ENCODE measurements at regions not wholly inside any gene's neighbourhood (a gene's known extent, or its start where the extent isn't known, plus 50 kb on each side); places are given as distances from the start of the nearest gene placed in this dataset.
A peak's percentile ranks its signal among the peaks of the same experiment; 100 is the strongest.
"Not testable (repeated sequence)": the region's sequence is repeated elsewhere in the genome, so short reads cannot be mapped to it uniquely, and the experiment has no call there.

- DNase-seq (ENCODE audit: low spot score), result no peak
- intact Hi-C loops (cut with DNase I), result no loop called here
These were observed 95.6 kb downstream of the RRAGB start for GRCh38 chrX:55813150-55813549.

GRCh38 chrX:55815546-55815945 is 98.0 kb downstream of the RRAGB start:
- intact Hi-C loops (cut with DNase I), result no loop called here
- no peak for DNase-seq (ENCODE audit: low spot score)

DNA sequence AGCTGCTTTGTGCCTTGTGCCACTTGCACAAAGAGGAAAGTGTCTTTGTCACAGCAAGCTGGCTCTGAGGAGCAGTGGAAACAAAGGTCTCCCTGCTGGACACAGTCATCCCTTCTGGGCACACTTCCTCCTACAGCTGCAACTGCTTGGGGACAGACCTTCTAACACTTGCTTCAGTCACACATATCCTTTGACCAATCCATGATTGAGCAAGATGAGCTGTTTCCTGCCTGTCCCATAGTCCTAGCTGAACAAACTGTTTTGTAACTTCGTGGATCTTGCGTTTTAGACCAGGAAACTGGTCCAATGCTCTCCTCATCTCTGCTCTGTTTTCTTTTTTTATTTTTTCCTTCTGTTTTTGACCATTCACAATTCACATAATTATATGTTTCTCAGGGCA is 98.5 kb downstream of the RRAGB start:
- intact Hi-C loops (cut with DNase I), result loop anchor here in 1 of 2 donors (2.0 kb wide), 1 partner anchor 73 kb away; no protein-coding TSS in a partner anchor
- no peak for DNase-seq (ENCODE audit: low spot score)

DNA sequence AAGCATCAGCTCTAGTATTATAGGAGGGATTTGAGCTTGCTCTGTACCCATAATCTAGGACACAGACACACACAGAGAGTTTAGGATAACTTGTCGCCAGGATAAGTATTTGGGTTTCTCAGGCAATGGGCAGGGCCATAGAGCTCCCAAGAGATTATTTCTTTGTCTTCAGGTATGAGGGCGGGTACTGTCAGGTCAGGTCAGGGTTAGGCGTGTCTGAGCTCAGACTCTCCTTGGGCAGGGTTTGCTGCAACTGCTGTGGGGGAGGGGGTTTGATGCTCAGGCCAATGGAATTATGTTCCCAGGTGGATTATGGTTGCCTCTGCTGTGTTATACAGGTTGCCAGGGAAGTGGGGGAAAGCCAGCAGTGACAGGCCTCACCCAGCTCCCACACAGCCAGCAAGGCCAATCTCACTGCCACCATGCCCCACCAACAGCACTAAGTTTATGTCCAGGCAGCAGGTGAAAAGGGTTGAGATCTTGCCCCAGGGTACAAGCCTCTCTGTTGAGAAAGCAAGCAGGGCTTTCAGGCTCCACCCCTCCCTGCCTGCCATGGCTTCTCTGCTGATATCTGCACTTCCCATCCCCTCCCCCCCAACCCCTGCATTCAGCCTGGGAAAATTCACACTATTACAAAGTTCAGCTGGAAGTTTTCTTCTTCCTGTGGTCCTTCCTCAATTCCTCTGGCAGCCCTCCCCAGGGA is 101.3 kb downstream of the RRAGB start:
- intact Hi-C loops (cut with DNase I), result no loop called here
- peak; percentile 29 for DNase-seq (ENCODE audit: low spot score)

DNA sequence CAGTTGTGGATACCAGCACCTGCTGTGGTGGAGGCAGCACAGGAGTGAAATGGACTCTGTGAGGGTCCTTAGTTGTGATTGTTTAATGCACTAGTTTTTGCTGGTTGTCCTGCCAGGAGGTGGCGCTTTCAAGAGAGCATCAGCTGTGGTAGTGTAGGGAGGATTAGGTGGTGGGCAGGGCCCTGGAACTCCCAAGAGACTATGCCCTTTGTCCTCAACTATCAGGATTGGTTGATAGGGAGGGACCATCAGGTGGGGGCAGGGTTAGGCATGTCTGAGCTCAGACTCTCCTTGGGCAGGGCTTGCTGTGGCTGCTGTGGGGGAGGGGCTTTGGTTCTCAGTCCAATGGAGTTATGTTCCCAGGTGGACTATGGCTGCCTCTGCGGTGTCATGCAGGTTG is 121.9 kb downstream of the RRAGB start:
- no peak for DNase-seq (ENCODE audit: low spot score)
- intact Hi-C loops (cut with DNase I), result no loop called here

DNA sequence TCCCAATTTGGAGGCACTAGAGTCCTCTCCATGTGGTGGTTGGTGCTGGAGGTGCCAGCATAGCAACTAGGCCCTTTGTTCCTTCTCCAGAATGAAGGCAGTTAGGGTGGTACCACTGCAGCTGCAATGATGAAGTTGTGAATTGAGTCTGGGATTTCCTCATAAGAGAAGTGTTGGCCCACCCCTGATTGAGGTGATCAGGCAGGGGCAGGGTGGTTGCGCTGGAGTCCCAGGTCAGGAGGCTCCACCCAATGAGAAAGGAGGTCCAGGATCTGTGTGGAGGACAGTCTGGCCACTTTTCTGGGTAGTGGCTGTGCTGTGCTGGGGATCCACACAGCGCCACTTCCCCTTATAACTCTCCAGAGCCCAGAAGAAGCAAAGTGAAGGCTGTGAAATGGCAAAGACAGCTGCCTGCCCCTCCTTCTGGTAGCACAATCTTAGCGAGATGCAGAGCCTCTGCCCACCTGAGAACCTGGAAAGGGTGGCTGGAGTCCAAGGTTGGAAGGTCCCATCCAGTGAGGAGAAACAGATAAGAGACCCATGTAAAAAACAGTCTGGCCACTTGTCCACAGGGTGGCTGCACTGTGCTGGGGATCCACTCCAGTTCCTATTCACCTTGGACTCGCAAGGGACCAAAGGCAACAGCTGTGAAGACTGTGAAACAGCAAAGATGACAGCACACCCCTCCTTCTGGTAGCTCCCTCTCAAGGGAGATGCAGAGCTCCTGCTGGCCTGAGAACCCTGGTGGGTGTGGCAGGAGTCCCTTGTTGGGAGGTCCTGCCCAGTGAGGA is 124.6 kb downstream of the RRAGB start:
- DNase-seq (ENCODE audit: low spot score), result no peak
- intact Hi-C loops (cut with DNase I), result no loop called here

- intact Hi-C loops (cut with DNase I); DNase-seq (ENCODE audit: low spot score): not testable (repeated sequence)
These were observed 149.2 kb downstream of the RRAGB start for GRCh38 chrX:55866779-55867178.

DNA sequence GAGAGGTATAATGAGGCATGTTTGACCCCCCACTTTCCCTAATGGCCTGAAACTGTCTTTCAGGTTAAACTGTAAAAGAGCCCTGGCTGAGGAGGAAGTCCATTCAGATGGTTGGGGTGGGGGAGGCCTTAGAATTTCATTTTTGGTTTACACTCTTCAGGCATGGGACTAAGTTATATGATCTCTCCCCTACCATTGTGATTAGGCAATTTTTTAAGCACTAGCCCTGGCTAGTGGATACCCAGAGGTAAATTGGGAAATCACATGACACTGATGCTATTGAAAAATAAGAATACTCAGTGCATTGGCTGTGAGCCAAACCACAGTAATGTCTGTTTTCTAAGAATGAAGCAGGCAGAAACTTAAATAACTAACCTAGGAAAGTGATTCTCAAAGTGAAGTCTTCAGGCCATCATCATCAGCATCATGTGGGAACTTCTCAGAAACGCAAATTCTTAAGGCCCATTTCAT is 149.7 kb downstream of the RRAGB start:
- no peak for DNase-seq (ENCODE audit: low spot score)
- intact Hi-C loops (cut with DNase I), result no loop called here

DNA sequence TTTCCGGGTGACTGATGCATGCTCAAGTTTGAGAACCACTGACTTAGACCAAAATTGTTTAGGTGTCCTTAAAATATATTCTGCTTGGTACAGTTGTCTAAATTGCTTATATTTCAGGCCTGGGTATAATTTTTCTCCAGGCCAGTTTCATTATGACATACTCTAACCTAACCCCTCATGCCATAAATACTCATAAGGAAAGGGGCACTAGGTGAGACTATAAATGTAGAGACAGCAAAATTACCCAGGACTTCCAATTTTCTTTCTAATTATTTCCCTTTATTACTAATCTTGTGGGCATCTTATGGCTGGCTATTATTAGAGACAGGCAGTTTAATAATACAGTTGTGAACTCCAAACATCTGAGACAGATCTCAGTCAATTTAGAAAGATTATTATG is 150.2 kb downstream of the RRAGB start:
- DNase-seq (ENCODE audit: low spot score), result no peak
- intact Hi-C loops (cut with DNase I), result no loop called here

DNA sequence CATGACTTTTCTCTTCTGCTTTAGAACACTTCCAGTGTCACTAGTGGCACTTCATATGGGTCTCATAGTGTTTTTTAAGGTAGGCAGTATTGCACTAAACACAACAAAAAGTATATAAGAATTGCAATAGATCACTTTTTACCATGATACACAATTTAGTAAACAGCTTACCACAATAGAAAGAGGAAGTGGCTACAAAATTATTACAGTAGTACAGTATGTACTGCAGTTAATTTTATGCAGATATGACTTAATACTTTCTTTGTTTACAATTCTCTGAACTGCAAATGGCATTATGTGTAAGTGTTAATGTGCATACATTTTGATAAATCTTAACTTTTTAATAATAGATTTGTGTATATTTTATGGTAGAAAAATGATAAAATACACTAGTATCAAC is 157.3 kb downstream of the RRAGB start:
- intact Hi-C loops (cut with DNase I), result no loop called here
- DNase-seq (ENCODE audit: low spot score), result no peak

GRCh38 chrX:55883541-55883940 is 166.0 kb downstream of the RRAGB start:
- DNase-seq (ENCODE audit: low spot score); intact Hi-C loops (cut with DNase I): not testable (repeated sequence)

DNA sequence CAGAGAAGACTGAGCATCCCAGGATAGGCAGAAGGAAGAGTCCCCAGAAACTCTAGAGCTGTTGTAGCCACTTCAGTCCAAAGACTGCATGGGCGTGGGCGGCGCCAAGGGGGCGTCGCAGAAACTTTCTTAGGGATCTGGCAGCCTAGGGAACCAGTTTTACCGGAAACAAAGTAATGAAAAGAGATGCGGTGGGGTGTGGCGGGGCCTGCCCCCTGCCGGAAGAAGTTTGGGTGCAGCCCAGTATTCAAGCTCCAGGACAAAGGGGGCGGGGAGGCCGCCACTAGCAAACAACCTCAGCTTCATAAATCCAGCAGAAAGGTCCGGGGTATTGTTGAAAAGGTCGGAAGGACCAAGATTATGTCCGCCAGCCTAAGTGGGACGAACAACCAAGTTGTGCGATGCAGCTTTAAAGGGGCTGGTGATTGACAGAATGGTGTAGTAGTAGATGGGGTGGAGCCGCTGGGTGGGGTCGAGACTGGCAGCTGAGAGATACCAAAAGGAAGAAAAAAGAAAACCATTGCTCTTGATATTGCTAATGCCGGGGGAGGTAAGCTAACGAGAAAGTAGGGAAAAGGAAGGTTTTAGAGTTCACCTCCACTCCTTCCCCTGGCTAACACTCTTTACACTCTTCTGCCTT is 190.5 kb downstream of the RRAGB start:
- peak; percentile 83 for DNase-seq (ENCODE audit: low spot score)
- intact Hi-C loops (cut with DNase I), result no loop called here

- DNase-seq (ENCODE audit: low spot score), result no peak
- intact Hi-C loops (cut with DNase I), result no loop called here
These were observed 191.2 kb downstream of the RRAGB start for GRCh38 chrX:55908661-55909212.

DNA sequence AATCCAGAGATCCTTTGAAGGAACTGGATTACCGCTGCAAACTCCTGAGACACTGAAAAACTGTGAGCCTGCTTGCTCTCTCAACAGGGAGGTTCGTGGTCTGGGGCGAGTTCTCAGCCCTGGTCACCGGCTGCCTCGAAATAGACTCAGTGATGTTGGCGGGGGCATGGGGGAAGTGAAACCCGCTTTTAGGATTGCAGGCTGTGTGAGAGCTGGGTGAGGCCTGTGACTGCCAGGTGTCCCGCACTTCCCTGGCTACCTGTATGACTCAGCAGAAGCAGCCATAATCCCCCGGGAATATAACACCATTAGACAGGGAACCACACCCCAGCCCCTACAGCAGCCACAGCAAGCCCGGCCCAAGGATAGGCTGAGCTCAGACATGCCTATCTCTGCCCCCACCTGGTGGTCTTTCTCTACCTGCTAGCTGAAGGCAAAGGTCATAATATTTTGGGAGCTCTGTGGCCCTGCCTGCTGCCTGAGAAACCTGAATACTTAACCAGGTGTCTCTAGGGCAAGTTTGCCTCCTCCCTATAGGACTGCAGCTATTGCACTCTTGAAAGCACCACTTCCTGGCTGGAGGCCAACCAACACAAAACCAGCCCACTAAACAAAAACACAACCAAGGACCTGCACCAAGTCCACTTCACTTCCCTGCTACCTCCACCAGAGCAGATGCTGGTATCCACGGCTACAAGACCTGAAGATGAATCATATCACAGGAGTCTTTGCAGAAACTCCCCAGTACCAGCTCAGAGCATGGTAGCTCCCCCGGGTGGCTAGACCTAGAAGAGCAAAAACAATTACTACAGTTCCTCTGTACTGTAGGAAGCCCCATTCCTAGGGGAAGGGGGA is 202.0 kb downstream of the RRAGB start:
- no peak for DNase-seq (ENCODE audit: low spot score)
- intact Hi-C loops (cut with DNase I), result no loop called here

GRCh38 chrX:55924574-55924973 is 207.0 kb downstream of the RRAGB start:
- no peak for DNase-seq (ENCODE audit: low spot score)
- intact Hi-C loops (cut with DNase I), result no loop called here

DNA sequence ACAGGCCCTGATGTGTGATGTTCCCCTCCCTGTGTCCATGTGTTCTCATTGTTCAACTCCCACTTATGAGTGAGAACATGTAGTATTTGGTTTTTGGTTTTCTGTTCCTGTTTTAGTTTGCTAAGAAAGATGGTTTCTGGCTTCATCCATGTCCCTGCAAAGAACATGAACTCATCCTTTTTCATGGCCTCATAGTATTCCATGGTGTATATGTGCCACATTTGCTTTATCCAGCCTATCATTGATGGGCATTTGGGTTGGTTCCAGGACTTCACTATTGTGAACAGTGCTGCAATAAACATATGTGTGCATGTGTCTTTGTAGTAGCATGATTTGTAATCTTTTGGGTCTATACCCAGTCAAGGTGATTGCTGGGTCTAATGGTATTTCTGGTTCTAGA is 211.0 kb downstream of the RRAGB start:
- DNase-seq (ENCODE audit: low spot score); intact Hi-C loops (cut with DNase I): not testable (repeated sequence)
